GM18867 (cell line): ENCODE measurements at regions not wholly inside any gene's neighbourhood (a gene's known extent, or its start where the extent isn't known, plus 50 kb on each side); places are given as distances from the start of the nearest gene placed in this dataset.

ENCODE experiments used
- ATAC-seq: cut with Tn5 transposase; IDR thresholded peaks from one replicate; pipeline ENCODE4 v1.9.1; 2021; ENCODE audit warnings: mild to moderate bottlenecking, moderate library complexity; ENCODE audit not compliant: unreplicated experiment

DNA sequence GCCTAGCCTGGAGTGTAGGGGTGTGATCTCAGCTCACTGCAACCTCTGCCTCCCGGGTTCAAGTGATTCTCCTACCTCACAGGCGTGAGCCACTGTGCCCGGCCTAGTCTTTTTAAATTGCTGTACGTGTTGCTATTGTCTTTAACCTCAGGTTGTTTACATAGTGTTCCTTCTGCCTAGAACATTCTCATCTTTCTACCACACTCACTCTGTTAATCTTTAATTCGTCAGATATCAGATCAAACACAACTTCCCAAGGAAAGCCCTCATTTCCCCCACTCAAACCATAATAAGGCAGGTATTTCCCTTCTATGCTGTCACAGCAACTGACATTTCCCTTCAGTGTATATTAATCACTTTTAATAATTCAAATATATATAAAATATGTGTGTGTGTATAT, 1310.0 kb upstream of the C9orf72 start:
- no peak for ATAC-seq

DNA sequence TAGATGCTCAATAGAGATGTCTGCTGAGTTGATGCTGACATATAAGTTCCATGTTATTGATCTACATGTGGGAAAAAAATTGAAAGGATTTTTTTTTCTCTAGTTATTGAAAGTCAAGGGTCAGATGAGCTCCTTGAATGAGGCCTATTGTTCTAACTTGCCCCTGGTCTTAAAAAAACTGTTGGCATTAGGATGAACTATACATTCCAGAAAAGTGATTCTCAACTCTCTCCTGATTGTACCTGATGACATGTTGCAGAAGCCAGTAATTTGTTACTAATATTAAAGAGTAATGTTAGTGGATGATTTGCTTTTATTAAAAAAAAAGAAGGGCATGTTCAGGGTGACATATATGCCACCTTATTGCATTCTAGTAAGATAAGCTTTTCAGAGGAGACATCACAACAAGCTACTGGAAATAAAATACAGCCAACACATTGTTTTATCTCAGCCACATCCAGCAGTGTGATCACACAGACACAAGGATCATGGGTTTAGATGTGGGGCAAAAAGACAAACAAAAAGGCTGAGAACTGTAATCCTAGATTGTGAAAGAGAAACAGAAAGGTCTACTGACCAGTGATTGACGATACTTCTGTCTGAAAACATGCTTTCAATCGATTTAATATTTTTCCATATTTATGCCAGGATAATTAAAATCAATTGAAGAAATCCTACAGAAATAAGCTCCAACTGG, 1314.1 kb upstream of the C9orf72 start:
- no peak for ATAC-seq

DNA sequence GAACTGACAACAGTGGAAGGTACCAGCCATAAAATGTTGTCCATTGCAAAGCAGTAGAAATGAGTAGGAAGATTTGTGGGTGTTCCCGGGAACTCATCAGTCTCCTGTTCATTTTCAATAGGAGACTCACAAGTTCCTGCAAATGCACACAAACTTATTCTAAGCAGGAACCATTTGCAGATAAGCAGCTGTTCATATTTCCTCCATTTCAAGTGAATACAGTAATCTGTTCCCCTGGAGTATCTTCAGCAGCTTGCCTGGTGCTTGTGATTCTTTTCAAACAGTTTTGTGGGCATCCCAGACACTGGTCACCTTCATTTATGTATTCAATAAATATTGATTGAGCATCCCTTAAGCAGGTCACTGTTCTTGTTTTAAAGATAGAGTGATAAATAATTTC, 1315.5 kb upstream of the C9orf72 start:
- ATAC-seq = no peak

DNA sequence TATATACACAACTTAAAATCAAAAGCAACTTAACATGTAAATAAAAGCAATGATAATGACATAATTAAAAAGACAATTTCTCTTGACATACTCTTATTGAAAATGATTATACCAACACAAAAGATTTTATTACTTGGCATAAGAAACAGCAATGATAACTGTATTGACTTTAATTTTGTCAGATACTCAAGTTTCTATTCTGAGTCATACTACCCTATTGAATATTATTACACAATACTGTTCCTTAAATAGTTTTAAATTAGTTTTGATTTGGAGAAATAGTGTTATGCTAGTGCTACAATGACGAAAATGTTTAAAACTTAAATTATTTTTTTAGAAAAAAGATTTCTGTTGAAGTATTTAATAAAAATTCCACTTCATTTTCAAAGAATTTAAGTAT, 1319.3 kb upstream of the C9orf72 start:
- ATAC-seq = no peak

DNA sequence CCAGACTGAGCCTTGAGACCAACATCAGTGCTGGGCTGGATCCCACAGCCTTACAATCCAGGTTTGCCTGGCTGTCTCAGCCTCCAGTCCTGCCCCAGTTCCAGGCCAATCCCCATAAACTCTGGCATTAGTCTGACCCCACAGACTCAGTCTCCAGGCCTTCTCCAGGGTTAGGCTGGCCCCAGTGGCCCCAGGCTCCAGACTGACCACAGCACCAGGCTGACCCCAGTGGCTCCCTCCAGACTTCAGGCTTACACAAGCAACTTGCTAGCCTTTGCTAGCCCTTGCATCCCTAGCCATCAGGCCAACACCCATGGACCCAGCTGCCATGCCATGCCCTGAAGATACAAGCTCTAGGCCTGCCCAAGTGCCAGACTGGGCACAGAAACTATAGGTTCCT, 1326.0 kb upstream of the C9orf72 start:
- ATAC-seq = no peak

DNA sequence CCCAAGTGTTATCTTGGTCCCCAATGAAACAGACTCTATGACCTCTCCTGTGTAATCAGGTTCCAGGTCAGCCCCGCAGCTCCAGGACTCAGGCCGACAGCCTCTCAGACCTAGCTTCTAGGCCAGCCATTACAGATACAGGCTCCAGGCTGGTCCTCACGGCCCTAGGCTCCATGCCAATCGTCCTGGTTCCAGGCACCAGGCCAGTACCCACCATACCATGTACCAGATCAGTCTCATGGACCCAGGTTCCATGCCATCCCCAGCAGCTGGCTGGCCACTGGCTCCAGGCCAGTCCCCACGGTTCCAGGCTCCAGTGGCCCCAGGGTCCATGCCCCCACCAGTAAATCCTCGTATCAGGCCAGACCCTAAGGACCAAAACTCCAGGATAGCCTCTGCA, 1326.6 kb upstream of the C9orf72 start:
- ATAC-seq = no peak

DNA sequence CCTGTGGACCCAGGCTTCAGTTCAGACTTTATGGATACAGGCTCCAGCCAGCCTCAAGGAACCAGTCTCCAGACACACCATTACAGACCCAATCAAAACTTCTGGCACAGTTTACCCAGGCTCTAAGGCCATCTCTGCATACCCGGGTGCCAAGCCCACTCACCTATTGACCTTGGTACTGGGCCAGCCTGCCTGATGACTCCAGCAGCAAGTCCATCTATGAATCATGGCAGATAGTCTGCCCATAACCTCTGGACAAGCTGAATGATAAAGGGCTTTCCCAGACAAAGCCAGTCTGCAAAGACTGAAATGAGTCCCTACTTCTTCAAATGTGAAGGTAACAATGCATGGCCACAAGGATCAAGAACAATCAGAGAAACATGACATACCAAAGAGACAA, 1327.1 kb upstream of the C9orf72 start:
- no peak for ATAC-seq

DNA sequence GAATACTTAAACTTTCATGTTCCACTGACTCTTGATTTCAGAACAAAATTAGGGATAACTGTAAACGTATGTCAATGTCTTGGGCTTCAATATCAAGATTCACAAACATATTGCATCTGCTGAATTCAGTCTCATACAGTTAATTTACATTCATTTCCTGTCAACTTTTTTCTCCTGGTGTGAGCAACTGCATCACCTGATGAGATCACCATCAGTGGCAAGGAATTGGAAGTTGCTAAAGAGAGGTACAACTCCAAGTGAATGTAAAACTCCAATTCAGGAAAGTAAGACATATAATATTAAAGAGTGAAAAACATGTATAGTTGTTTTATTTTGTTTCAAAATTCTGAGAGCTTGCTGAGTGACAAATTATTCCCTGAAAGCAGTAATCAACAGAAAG, 1336.2 kb upstream of the C9orf72 start:
- ATAC-seq = no peak

DNA sequence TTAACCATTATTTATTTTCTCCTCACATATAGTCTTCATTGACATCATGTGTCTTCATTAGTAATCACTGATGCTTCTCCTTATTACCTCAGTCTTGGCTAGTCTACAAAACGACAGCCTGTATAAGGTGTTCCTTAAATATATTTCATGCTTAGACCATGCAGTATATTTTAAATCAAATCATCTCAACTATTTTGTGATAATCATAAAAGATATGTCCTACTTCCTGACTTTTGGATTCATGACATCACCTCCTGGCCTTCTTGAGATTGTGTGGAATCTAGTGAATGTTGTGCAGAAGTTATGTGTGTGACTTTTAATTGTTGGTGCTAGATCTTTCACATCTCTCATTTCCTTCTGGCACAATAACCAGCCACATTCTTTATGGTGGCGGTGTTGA, 1339.3 kb upstream of the C9orf72 start:
- no peak for ATAC-seq

DNA sequence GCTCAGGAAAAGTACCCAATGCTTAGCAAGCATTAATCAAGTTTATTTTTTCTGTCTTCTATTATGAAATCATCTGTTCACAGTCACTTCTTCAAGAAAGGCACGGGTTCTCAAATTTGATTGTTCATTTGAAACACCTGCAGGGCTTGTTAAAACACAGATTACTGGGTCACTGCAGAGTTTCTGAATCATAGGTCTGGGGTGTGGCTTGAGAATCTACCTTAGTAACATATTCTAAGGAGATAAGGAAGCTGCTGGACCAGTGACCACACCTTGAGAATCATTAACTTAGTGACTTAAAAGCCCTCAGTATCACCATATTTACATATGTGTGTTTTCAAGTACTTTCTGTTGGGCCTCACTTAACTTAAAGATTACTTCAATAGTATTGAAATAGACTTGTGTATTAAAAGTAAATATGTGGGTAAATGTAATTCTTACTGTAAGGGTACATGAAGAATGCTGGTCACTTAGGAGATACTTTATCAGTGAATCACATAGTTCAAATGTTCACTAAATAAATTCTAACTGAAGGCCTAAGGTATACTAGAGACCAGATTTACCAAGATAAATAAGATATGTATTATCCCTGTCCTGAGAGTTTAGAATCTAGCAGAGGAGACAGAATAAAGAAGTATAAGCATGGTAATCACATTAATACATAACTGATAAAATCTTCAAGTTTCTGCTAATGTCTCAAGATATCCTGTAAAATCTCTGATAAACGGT, 1342.1 kb upstream of the C9orf72 start:
- no peak for ATAC-seq

DNA sequence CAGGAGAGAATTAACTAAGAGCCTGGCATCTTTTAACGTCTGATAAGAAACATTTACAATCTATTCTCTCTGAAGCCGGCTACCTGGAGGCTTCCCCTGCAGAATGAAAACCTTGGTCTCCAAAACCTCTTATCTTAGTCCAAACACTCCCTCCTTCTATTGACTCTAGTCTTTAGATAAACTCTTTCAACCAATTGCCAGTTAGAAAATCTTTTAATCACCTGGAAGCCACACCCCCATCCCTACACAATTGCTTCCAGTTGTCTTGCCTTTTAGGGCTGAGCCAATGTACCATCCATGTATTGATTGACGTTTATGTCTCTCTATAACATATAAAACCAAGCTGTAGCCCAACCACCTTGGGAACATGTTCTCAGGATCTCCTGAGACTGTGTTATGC, 1343.1 kb upstream of the C9orf72 start:
- ATAC-seq = no peak

DNA sequence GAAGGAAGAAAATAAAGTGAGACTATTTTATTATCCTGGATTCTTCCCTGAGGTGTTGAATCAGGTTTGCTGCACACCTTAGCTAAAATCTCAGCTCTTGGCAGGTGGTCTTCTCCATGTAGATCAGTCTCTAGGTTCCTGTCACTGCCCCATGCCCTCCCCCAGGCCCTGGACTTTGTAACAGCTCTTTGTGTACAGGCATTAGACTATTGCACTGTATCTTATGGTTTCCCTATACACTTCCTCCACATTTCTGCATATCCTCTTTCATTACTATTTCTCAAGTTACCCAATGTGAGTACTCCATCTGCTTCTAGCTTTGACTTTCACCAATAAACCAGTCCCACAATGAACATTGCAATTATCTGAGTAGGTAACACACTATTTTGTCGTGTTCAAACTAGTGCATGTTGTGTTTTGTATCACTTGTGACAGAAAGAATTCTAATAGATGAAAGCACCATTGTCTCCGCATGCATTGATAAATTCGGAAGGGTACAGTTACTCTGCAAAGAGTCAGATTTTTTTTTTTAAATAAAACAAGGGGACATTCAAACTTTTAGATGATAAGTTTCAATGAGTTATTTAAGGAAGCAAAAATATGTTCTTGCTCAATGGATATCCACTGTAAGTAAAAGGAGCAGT, 1348.7 kb upstream of the C9orf72 start:
- ATAC-seq = no peak

DNA sequence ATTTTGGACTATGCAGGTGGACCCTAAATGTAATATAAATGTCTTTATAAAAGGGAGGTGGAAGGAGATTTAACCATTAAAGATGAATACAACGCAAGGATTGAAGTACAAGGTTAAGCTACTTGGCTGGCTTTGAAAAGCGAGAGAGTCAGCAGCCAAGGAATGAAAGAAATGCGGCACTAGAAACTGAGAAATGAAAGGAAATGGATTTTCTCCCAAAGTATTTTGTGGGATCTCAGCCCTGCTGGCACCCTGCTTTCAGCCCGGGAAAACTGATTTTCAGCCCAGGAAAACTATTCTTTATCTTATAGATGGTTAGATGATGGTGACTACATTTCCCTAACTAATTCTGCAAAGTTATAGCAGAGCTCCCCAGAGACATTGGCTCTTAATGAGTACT, 1349.6 kb upstream of the C9orf72 start:
- no peak for ATAC-seq

DNA sequence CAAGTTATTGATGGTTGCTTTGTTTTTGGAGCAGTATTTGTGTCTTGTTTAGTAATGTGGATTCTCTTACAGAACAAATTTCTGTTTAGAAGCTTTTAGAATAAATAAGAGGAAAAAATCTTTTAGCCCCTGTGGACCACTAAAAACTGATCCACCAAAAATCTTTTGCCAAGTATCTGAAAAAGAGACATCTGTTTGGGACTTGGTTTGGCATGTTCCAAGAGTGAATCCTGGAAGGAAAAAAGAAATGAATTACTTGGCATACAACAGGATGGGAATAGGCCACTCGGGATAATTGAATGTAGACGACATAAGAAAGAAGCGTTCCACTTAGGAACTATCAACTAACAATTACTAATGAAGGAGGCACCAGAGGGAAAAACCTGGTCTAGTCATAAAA, 1350.1 kb upstream of the C9orf72 start:
- no peak for ATAC-seq

DNA sequence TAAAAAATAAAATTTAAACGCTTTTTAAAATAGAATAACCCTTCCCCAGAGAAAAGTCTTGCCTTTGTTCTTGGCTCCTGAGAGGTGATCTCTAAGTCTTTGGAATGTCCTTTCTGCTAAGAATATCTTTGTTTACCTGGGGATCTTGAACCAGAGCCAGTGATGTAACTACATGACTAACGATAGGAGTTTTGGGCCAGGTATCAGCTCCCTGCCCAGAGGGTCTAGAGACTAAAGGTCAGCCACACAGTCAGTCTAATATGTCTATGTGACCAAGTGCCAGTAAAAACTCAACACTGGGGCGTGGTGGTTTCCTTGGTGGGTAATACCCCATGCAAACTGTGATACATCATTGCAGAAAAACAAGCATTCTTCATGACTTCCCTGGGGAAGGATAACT, 1351.9 kb upstream of the C9orf72 start:
- no peak for ATAC-seq

DNA sequence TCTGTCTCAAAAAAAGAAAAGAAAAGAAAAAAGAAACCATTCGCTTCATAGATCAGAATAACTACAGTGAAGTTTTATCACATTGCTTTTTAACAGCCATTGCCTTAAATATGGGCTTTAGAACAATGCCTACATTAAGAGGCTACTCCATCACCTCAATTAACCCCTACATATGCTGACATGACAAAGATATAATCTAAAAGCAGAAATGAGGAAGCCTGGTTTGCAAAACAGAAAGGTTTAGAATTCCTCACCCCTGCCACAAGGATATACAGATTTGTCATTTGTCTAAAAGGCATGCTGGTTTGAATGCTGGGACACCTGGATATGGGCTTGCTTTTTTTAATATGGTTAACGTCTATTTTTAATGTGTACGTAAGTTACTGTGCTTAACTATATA, 1353.0 kb upstream of the C9orf72 start:
- ATAC-seq = no peak

DNA sequence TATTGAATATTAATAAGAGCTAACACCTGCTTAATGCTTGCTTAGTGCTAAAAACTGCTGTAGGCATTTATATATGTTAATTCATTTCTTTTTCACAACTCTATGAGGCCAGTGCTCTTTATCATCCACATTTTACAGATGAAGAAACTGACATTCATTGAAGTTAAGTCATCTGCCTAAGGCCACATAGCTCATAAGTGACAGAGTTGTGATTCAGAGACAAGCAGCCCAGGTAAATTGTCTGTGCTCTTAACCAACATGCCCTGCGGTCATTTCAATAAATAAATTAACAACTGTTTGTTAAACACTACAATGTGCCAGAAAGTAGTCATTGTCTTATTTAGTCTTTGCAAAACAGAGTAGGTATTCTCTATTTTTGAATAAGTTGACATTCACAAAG, 1354.4 kb upstream of the C9orf72 start:
- ATAC-seq = no peak

DNA sequence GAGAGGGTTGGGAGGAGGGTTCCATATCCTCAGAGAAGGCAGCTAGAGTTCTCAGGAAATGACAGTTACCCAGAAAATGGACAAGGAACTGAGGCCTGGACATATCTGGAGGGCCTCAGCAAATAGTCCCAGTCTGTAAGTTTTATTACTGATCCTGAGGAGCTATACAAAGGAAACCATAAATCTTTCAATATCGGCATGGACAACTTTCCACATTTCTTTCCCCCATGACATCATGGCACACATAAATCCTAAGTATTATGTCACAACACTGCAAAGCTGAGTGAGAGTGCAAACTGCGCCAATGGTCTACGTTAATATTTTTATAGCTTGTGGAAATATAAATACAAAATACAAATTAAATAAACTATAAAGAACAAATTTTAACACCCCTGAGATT, 1356.2 kb upstream of the C9orf72 start:
- ATAC-seq = no peak

DNA sequence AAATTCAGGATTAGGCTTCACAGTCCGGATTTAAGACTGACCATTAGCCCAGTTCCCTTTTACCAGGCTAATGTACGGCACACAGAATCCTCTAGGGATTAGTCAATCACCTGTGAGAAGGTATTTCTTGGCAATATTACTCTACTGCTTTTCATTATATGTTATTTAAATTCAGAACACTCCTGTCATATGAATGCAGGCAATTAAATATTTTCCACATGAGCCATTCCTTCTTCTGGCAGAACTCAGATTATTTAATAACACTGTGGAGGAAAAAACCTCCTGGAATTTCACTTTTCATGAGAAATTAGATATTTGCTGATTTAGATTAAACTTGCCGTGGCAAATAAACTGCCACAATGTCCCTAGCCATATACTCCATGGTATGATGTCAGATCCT, 1357.5 kb upstream of the C9orf72 start:
- no peak for ATAC-seq

DNA sequence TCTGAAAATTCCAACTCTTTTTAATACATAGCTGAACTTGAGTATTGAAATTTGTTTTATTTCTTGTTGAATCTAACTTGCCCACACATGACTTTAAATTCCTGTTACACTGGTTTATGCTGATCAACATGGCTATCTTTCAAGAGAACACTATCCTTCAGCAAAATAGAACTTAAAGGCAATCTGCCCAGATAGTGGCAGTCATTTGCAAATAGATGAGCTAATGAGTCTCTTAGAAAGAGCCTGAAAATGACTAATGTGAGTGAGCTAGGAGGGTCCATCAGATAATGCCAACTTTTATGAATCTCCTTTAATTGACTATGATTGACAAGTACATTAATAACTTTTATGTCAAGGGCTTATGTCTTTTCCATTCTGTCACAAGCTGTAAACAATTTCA, 1360.8 kb upstream of the C9orf72 start:
- ATAC-seq = no peak

DNA sequence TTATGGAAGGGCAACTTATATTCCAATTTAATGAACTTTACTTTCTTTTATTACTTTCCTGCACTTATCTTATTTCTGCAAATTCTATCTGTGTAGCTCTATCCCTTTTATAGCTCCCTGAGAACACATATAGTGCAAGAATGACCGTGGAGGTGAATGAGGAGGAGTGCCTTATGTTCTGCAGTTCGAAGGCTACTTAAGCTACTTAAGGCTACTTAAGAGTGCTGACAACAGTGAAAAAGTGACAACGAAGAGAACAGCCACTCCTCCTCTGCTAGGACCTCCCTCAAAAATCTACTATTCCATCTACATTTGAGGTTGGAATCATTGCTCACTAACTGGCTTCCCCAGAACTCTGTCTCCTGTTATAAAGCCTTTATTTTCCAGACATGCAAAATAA, 1365.7 kb upstream of the C9orf72 start:
- no peak for ATAC-seq

DNA sequence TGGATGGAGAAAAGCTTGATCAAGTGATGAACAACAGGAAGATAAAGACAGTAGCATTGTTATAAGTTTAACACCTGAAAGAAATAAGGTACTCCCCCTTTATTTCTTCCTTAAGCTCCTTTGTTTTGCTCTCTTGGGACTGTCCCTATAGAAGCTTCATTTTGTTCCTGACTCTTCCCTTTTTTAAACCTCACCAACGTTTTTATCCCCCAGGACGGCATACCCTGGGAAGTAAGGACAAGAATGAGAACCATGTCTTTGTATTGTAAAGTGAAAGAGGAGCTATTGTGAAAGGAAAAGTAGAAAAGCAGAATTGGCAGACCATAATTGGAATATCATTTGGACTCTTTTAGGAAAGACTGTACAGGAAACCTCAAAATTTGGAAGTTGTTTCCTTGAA, 1368.6 kb upstream of the C9orf72 start:
- ATAC-seq = no peak
